D721Med (cell line): ENCODE measurements at regions not wholly inside any gene's neighbourhood (a gene's known extent, or its start where the extent isn't known, plus 50 kb on each side); places are given as distances from the start of the nearest gene placed in this dataset.

Experiments used
- DNase-seq: peaks from one replicate; pipeline ENCODE4 v3.0.0; 2011; ENCODE audit warnings: low spot score; ENCODE audit not compliant: insufficient read length
- FAIRE-seq: peaks from 2 replicates; lab custom pipeline; 2011; peaks lifted over from hg19 to GRCh38; lab: Jason Lieb, UNC
- TF ChIP-seq, protein P1 (sequence below): IDR thresholded peaks from 2 replicates; pipeline ENCODE4 v1.5.1; 2012; ENCODE audit warnings: mild to moderate bottlenecking, control low read depth; ENCODE audit not compliant: insufficient read depth; ENCODE audit errors: missing control alignments

DNA sequence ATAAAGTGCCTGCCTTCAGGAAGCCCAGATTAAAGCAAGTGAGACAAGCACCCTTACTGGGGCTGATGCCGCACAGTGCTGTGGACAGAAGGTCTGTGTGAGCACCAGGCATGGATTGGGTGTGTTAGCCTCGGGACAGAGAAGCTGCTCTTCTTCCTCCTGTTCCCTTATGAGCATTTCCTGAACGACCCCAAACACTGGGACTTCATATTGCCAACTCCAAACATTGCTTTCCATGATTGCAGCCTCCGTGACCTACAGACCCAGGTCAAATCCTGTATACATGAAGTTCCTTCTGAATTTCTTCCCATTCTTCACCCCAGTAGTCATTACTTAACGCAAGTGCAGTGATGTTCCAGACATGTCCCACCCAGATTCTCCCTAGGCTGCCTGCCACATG, 129.8 kb upstream of the ALKAL2 start:
- FAIRE-seq (no peak), DNase-seq (no peak)
- TF ChIP-seq, protein P1, sequence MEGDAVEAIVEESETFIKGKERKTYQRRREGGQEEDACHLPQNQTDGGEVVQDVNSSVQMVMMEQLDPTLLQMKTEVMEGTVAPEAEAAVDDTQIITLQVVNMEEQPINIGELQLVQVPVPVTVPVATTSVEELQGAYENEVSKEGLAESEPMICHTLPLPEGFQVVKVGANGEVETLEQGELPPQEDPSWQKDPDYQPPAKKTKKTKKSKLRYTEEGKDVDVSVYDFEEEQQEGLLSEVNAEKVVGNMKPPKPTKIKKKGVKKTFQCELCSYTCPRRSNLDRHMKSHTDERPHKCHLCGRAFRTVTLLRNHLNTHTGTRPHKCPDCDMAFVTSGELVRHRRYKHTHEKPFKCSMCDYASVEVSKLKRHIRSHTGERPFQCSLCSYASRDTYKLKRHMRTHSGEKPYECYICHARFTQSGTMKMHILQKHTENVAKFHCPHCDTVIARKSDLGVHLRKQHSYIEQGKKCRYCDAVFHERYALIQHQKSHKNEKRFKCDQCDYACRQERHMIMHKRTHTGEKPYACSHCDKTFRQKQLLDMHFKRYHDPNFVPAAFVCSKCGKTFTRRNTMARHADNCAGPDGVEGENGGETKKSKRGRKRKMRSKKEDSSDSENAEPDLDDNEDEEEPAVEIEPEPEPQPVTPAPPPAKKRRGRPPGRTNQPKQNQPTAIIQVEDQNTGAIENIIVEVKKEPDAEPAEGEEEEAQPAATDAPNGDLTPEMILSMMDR: no peak

DNA sequence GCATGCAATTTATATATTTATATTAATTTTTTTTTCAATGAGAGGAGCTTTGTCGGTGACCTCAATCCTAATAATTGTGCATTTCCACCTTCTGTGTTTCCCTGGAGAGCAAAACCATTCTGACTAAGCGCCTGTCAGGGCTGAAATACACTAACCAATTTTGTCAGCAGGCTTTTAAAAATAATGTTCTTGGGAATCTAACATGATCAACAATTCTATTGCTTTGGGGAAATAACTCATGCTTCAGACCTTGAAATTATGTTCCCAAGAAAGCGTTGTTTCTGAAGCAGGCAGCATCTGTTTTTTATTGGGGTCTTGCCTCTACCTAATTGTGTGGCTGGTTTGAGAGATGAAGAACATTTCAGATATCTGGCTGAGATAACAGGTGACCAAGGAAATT, 129.1 kb upstream of the ALKAL2 start:
- DNase-seq (no peak), FAIRE-seq (no peak)
- TF ChIP-seq, protein P1: no peak

DNA sequence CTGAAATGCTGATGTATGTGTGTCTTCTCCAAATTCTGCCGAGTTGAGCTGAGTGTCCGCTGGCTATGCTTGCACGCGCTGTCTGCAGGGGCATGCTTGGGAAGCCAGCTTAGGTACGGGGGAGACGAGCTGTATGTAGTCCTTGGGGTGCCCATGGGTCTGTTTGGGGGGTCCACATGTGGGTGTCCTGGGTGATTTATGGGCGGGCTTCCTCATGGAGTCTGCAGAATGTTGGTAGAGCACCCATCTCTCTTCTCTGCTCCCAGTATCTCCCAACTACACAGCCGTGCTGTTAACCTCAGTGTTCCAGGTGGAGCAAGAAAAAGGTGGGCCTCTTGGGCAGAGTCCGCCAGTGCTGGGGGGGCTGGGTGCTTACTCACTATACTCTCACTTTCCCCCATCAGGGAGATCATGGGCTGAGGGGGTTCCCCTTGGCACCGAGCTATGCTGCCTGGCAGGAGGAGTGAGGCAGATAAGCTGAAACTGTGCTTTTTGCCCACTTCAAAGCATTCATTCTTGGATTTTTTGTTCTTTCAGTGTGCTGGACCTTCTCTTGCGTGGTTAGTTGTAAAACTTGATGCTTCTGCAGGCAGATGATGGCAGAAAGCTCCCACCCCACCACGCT, 128.2 kb upstream of the ALKAL2 start:
- TF ChIP-seq, protein P1: no peak
- DNase-seq (no peak), FAIRE-seq (no peak)

DNA sequence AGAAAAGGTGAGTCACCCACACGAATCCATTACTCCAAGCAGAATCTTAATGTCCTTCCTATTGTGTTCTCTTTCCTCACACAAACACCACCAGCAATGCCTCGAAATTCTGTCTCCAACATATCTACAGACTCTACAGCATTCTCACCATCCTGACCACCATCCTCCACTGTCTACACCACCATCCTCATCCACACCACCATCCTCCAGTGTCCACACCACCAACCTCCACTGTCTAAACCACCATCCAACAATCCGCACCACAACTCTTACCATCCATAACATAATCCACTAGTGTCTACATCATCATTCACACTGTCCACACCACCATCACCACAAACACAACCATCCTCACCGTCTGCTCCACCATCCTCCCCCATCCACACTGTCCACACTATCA, 121.6 kb upstream of the ALKAL2 start:
- TF ChIP-seq, protein P1: no peak
- FAIRE-seq (no peak), DNase-seq (no peak)

DNA sequence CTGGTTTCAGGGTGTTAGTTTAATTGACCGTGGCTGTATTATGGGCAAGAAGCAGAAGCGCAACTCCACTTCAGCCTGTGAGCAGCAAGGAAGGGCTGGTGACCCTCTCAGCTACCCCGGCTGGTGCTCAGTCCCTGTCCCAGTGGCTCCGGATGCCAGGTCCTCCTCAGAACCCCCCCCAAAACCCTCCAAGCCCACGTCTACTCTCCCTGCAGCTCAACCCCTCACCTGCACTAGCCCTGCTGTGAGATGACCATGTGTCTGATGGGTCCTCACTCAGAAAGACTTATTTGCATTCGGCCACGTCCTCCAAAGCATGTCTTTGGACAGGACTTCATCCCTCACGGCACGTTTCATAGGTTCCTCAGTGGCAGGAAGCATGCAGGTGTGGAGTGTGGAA, 119.7 kb upstream of the ALKAL2 start:
- TF ChIP-seq, protein P1: no peak

DNA sequence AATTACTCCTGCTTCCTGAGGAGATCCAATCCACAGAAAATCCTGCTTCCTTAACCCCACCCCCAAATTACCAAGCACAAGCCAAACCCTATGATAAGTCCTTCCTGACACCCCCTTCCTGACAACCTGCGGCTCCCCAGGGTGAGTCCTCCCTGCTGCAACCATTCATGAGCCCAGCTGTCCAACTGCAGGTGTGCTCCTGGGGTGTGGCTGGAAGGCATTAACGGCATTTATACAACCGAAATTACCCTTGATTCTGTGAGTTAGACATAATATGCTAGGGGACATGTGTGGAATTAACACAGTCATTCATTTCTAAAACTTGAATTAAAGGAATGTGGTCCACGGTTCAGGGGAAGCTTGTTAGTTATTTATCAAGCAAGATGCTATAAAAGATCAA, 119.0 kb upstream of the ALKAL2 start:
- TF ChIP-seq, protein P1: no peak
- DNase-seq (no peak), FAIRE-seq (no peak)

More for the DNA sequence above, 119.7 kb upstream of the ALKAL2 start:
- DNase-seq (no peak), FAIRE-seq (no peak)

DNA sequence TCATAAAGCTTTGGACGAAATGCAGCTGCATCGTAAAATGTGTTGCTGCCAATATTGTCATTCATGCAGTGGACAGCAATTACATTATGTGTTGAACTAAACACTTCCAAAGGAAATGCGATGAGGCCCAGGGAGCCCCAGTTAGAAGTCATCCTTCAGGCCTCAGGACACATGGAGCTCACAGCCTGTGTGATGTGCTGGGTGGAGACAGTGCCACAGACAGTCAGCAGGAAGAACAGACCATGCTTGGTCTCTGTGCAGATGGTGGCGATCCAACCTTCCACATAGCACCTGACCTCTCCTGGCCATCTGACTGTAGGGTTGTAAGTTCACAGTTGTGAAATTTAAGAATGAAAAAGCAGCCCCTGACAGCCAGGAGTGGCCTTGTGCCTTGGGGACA, 118.3 kb upstream of the ALKAL2 start:
- DNase-seq: no peak
- FAIRE-seq: no peak
- TF ChIP-seq, protein P1: no peak
